GM21619 (cell line): ENCODE measurements at regions not wholly inside any gene's neighbourhood (a gene's known extent, or its start where the extent isn't known, plus 50 kb on each side); places are given as distances from the start of the nearest gene placed in this dataset.
"Not testable (repeated sequence)": the region's sequence is repeated elsewhere in the genome, so short reads cannot be mapped to it uniquely, and the experiment has no call there.

Experiments
- ATAC-seq: cut with Tn5 transposase; IDR thresholded peaks from one replicate; pipeline ENCODE4 v1.9.1; 2021; ENCODE audit not compliant: unreplicated experiment

DNA sequence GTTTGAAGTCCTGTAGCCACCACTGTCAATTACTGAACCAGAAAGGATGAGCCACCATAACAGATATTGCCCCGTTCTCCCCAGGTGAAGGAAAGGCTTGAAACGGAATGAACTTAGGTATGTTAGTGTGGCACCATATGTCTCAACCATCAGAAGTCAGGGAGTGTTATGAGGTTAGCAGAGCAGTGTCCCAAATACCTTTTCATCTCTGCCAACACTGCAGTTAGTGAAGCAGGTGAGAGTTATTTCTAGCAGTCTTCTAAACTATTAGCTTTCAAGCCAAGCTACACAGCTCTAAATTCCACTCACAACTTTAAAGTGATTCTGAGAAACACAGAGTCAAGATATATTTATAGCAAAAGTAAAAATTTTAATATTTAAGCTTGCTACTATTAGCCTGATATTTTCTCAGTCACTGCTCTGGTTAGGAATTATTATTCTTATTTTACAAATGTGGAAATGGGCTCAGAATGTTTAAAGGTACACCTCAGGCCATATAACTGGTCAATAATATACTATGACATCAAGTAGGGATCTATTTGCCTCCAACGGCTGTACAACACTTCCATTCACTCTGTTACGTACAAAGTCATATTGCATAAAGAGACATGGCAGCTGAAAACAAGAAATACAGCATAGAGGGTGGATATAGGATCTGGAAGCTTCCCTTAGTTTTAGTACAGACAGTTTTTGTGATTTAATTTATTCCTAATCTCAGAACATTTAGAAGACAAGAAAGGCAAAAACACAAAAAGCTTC is 1527.1 kb upstream of the PRR20A start:
- ATAC-seq: no peak

DNA sequence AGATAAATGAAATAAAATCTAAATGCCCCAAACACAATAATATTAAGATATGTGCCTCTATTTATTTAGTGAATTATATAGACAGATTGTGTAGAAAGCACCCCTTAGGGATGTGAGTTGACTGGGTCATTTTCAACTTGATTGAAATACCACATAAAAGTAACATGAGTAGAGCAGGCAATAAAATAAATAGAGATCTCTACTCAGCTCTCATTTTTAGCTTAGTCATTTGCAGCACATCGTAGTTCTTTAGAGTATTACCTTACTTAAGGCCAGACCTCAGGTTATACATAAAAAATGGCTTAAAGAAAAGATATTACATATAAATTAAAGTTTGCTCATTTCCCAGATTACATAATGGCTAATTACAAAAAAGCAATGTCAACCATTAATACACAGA is 1525.6 kb upstream of the PRR20A start:
- no peak for ATAC-seq

DNA sequence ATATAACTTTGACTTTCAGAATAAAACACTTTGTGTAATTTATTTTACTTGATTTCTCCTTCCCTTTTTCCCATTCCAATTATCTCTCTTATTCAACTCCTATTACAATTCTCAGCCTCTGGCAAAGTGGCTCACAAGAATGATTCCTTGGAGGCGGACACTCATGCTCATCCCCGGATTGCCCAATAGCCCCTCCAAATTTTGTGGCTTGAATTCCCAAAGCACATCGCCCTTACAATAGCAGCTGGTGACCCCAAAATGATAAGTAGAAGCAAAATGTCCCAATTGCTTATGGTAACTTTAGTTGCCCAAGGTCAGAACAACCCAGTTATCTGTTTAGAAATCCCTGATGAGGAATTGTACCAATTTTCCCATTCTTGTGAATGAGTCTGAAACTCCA is 1523.5 kb upstream of the PRR20A start:
- no peak for ATAC-seq

DNA sequence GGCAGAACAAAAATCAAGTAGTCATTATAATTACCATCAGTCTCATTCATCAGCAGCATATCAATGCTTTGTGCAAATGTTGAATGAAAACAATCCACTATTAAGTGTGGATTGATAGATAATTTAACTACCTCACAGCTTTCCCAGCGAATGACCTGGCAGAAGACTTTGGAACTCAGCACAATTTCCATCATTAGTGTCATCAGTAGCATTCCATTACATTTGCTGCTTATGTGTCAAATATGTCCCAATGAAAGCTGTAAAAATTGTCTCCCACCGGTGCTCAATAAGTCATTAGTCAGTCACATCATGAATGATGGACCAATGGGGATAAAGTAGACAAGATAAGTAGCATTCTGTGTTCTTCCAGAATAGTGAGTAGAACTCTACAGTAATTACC is 1513.5 kb upstream of the PRR20A start:
- no peak for ATAC-seq

DNA sequence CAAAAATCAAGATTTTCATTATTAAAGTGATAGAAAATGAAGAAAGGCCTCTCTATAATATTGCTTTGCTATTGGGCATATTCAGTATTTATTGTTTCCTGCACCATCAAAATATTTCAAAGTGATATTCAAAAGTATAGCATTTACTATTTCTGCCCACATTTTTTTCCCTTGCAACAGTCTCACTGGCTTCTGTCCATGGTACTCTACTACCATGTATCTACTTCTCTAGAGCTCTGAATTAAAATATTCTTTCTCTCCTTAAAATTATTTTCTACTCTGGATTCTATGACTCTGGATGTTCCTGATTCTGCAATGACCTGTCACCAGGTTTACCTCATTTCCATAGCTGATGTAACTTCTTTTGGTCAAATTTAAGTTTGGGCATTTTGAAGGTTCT is 1508.3 kb upstream of the PRR20A start:
- ATAC-seq: no peak

DNA sequence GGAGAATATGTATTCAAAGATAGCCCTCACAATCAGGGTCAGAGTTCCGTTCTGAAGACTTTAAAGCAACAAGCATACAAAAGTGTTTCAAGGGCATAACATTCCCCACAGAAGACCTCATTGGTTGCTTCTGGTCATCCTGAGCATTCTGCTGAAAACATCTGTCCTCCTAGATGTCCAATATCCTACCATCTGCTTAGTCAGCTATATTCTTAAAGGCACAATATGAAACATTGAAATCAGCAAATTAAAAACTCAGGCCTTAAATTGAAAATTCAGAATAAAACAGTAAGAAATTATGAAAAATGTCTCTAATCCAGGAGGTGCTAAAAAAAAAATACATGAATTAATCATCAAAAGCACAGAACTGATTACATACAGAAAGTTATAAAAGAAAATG is 1491.2 kb upstream of the PRR20A start:
- no peak for ATAC-seq

DNA sequence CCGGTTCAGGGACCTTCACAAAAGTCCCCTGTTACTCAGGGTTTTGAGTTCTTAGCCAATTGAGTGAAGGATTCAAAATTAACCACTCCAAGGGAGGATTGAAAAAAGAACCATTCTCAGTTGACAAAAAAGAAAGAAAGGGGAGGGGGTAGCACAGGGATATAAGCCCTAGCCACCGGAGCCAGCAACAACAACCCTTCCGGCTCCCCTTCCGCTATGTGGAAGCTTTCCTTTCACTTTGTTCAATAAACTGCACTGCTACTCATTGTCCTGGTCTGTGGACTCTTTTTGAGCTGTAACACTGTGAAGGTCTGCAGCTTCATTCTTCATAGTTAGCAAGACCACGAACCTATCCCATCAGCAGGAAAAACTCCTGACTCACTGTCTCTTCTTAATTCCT is 1488.1 kb upstream of the PRR20A start:
- no peak for ATAC-seq

DNA sequence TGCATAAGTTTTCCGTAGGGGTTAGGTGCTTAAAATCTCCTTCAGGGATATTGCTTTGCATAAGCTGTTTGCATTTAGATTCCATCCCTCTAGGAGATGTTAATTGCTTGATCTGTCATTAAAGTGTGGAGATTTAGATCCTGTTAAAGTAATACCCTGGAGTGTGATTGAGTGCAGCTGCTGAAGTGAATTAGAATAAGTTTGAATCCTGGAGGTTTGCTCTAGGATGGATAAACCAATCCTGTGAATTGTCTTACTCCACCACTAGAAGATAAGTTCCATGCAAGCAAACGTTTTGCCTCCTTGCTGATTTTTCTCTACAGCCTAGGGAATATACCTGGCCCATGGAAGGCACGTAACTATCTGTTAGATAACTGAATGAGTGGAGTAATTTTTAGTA is 1487.2 kb upstream of the PRR20A start:
- no peak for ATAC-seq

DNA sequence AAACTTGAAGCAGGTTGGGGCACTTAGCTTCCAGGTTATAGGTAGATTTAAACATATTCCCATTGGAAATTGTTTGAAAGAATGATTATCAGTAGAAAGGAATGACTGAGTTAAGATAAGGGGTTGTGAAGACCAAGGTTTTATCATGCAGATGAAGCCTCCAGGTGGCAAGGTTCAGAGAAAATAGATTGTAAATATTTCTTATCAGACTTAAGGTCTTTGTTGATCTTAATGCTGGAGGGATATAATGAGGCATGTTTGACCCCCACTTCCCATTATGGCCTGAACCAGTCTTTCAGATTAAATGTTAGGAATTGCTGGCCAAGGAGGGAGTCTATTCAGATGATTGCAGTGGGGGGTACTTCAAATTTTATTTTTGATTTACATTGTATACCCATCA is 1486.5 kb upstream of the PRR20A start:
- ATAC-seq: no peak

DNA sequence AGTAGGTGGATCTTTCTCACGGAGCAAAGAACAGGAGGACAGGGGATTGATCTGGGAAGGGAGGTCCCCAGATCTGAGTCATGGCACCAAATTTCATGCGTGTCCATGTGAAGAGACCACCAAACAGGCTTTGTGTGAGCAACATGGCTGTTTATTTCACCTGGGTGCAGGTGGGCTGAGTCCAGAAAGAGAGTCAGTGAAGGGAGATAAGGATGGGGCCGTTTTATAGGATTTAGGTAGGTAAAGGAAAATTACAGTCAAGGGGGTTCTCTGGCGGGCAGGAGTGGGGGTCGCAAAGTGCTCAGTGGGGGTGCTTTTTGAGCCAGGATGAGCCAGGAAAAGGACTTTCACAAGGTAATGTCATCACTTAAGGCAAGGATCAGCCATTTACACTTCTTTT is 1480.5 kb upstream of the PRR20A start:
- not testable (repeated sequence) for ATAC-seq

DNA sequence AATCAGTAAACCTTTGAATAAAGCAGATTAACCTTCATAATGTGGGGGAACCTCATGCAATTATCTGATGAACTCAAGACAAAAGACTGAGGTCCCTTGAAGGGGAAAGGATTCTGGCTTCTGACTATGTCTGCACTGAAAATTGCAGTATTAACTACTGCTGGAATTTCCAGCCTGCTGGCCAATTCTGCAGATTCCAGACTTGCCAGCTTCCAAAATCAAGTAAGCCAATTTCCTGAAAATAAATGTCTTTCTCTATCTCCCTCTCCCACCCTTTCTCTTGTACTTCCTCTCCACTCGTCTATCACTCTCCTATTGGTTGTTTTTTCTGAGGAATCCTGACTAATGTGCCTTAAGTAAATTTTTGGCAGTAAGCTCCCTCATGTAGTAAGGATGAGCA is 1479.9 kb upstream of the PRR20A start:
- no peak for ATAC-seq

DNA sequence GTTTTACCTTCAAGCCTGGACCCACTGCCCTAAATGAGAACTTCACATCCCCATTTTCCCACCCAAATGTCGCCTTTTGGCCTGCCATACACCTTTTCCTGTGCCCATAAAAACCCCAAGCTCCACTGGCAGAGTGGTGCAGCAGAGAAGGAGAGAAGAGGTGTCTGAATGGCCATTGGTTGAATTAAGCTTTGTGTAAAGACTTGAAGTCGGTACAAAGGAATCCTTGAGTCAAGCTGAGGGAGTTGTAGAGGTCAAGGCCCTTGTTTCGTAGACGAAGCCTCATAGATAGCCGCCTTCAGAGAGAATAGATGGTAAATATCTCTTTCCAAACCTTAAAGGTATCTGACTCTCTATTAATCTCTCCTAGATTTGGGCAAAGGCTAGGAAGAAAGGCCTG is 1479.2 kb upstream of the PRR20A start:
- ATAC-seq: no peak

DNA sequence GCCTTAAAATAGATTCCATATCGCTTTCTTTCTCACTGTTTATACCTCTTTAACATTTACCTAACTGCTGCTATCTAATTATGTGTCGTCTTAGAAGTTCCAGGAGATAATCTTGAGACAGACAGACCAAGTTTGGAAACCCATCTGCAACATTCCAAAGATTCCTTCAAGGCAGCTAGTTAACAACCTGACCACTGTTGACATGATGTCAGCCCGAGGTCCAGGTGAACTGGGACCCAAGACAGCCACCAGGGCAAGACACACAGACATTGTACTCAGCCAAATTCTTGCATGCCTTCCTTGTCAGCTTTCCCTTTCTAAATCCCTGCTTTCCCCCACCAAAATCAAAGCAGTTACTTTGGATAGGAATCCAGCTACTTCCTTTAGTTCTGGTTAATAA is 1476.5 kb upstream of the PRR20A start:
- ATAC-seq: no peak

DNA sequence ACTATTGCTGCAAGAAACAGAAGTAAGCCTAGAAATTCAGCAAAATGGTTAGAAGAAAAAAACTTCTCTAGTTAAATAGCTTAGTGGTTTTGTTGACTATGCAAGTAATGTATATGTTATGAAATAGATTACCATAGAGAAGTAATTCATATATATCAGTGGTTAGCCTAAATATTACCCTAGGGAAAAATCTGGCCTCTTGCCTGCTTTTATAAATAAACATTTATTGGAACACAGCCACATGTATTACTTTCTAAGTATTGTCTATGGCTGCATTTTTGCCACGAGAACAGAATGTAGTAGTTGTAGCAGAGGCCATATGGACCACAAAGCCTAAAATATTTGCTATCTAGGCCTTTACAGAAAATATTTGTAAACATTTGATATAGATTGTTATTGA is 1471.7 kb upstream of the PRR20A start:
- no peak for ATAC-seq

DNA sequence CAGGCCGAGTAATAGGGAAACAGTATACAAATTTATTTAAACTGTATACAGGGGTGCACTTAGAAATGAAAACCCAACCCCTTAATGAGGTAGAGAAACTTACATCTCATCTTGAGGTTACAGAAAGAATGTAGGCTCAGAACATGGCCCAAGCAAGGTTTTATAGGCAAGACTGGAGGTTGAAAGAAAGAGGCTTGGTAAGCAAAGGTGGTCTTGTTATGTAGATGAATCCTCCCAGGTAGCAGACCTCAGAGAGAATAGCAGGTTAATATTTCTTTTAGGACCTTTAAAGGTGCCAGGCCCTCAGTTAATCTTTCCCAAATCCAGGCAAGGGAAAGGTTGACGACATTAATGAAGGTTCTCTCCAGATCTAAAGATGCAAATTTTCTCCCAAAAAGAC is 1466.8 kb upstream of the PRR20A start:
- ATAC-seq: no peak

DNA sequence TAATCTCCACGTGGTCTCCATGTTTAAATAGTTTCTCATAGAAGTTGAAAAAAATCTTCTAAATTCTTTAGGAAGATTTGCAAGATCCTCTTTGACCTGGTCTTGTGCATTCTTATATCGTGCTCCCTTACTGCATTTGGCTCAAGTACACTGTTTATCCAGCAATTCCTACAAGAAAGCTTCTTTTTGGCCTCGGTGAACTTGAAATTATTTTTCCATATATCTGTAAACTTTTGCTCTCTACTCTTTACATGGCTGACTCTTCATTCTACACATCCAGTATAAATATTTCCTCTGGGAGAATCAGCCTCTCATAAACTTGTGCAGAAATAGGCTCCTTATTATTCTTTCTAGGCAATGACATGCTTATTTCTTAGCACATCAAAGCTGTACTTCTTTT is 1457.9 kb upstream of the PRR20A start:
- ATAC-seq: no peak

DNA sequence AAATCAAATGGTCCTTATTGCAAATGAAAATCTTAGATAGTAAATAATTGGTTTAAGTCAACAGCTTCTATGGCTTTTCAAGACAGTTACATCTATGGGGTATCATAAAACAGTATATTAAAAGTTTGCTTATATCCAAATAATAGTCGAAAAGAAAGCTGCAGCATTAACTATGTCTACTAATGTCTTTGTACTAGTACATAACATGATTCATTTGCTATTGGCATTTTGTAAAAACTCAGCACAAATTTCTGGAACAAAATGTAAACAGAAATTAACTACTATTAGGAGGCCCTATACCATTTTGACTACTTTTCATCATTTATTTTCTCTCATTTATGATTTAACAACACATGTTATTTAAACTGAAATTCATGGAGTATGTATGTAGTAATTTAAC is 1435.2 kb upstream of the PRR20A start:
- no peak for ATAC-seq

DNA sequence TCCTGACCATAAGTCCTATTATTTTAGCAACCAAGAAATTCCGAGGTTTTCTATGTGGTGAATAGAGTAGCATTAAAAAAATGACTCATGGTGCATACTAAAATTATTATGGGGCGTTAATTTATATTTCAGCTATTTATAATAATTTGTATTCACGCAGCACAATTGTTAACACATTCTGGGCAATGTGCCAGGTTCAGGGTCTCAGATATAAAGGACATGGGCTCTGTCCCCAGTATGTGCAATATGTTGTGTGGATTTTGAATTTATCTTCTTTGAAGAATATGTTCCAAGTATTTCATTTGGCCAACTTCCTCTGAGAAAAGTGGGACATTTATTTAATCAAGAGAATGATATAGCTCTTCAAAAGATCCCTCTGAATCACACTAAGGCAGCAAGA is 1434.7 kb upstream of the PRR20A start:
- ATAC-seq: no peak

DNA sequence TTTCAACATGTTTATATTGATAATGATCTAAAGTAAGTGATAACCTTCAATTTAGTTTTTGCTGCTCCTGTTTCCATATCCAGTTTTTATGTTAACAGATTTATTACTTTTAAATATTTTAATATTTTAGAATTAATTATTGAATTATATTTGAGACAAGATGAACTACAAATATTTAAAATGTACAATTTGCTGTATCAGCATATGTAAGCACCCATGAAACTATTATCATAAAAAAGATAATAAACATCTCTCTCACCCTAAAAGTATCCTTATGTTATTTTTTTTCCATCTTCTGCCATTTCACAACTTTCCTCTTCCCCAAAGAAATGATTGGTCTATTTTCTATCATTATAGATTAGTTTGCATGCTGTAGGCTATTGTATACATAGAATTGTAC is 1426.6 kb upstream of the PRR20A start:
- no peak for ATAC-seq

DNA sequence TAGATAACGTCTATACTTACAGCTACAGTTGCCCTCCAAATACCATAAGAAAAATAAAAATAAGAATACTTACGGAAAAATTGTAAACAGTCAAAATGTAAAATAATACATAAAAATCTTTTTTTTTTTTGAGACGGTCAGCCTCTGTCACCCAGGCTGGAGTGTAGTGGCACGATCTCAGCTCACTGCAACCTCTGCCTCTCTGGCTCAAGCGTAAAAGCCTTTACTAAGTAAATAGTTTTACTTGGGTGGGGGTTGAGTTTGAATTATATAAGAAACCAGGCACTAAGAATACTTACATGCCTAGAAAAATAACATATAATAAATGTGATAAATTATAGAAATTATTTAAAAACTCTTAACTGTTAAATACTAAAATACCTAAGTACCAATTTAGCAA is 1413.0 kb upstream of the PRR20A start:
- ATAC-seq: no peak

DNA sequence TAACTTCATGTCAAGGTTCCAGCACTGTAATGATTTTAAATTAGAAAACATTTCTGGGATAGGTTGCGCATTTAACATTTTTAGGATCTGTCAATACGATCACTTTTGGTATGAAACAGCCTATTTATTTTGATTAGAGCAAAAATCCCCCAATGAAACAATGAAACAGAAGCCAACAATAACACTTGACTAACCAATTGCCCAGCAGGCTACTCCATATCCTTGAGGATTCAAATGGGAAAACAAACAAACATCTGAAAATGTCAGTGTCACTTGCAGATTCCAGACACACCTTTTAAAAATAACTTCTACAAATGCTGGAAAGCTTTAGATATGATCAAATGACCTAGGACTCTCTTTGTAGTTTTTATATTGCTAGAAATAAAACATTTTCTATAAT is 1412.5 kb upstream of the PRR20A start:
- no peak for ATAC-seq

DNA sequence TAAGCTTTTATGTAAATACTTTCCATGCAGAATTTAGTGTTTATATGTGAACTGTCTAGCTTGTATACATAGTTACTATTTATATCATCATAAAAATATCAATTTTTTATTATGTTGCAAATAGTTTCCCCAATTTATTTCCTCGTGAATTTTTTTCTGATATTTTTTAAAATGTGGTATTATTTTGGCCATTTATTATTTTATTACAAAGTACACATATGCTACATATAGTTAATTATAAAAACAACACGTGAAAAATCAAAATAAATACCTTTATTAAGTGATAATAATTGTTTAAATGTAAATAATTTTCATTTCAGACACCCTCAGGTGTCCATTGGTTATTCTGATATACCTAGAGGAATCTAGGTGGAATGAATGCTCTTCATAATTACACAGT is 1394.9 kb upstream of the PRR20A start:
- no peak for ATAC-seq

DNA sequence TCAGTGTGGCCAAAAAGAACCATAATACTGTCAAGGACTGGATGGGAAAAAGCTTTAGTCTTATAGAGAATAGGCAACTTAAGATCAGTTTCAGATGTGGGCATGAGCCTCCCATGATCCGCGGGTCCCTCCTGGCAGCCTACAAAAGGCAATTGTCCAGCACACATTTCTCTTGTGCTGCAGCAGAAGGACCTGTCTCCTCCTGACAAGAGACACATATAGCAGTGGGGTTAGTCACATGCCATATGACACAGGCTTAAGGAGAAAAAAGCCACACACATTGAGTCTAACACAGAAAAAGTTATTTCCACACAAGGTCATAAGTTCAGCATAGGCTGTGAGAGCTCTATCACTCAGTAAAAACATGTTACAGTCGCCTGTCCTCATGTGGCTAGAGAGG is 1378.7 kb upstream of the PRR20A start:
- no peak for ATAC-seq

DNA sequence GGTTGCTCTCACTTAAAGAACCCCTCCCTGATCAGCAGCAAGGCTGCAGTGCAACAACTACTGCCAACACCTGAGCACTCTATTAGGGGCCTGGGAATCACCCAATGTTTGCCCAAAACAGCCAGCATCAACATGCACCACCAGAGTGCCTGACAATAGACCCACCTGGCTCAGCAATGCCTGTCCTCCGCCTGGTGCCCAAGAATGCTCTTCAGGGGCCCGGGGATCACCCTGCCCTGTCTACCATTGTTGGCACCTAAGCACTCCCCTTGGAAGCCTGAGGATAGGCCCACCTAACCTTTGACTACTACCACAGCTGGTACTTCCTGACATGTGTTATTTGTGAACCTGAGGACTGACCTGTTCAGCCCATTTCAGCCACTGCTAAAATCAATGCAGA is 1363.1 kb upstream of the PRR20A start:
- no peak for ATAC-seq
